GM21515 (cell line): ENCODE measurements at regions not wholly inside any gene's neighbourhood (a gene's known extent, or its start where the extent isn't known, plus 50 kb on each side); places are given as distances from the start of the nearest gene placed in this dataset.

Source experiments
- ATAC-seq: cut with Tn5 transposase; IDR thresholded peaks from one replicate; pipeline ENCODE4 v1.9.1; 2021; ENCODE audit not compliant: unreplicated experiment

GRCh38 chr1:98049370-98050135, 128.7 kb upstream of the DPYD start:
- ATAC-seq = no peak

GRCh38 chr1:98048751-98049325, 128.0 kb upstream of the DPYD start:
- no peak for ATAC-seq

- peak; percentile 54 for ATAC-seq
These were observed 127.4 kb upstream of the DPYD start for GRCh38 chr1:98048244-98048643.

- no peak for ATAC-seq
These were observed 126.3 kb upstream of the DPYD start for GRCh38 chr1:98047171-98047570.

- no peak for ATAC-seq
These were observed 125.2 kb upstream of the DPYD start for GRCh38 chr1:98045767-98046641.

GRCh38 chr1:98045211-98045766, 124.5 kb upstream of the DPYD start:
- ATAC-seq = no peak

- no peak for ATAC-seq
These were observed 123.9 kb upstream of the DPYD start for GRCh38 chr1:98044766-98045165.

- no peak for ATAC-seq
These were observed 123.3 kb upstream of the DPYD start for GRCh38 chr1:98044071-98044697.

- ATAC-seq = no peak
These were observed 114.8 kb upstream of the DPYD start for GRCh38 chr1:98035602-98036002.

- no peak for ATAC-seq
These were observed 113.7 kb upstream of the DPYD start for GRCh38 chr1:98034505-98034904.

GRCh38 chr1:98032958-98033357, 112.1 kb upstream of the DPYD start:
- ATAC-seq = no peak

- ATAC-seq = no peak
These were observed 110.1 kb upstream of the DPYD start for GRCh38 chr1:98030976-98031375.

- ATAC-seq = no peak
These were observed 109.6 kb upstream of the DPYD start for GRCh38 chr1:98030483-98030882.

GRCh38 chr1:98028800-98029199, 108.0 kb upstream of the DPYD start:
- ATAC-seq = no peak

- ATAC-seq = no peak
These were observed 106.4 kb upstream of the DPYD start for GRCh38 chr1:98027103-98027705.

GRCh38 chr1:98025858-98026257, 105.0 kb upstream of the DPYD start:
- ATAC-seq = no peak

- ATAC-seq = no peak
These were observed 100.3 kb upstream of the DPYD start for GRCh38 chr1:98021126-98021525.

- no peak for ATAC-seq
These were observed 98.9 kb upstream of the DPYD start for GRCh38 chr1:98019747-98020146.

GRCh38 chr1:98018074-98018473, 97.2 kb upstream of the DPYD start:
- ATAC-seq = no peak

- ATAC-seq = no peak
These were observed 96.3 kb upstream of the DPYD start for GRCh38 chr1:98017184-98017583.

- ATAC-seq = no peak
These were observed 87.5 kb upstream of the DPYD start for GRCh38 chr1:98008373-98008772.
